ENCODE measurements at regions not wholly inside any gene's neighbourhood (a gene's known extent, or its start where the extent isn't known, plus 50 kb on each side); places are given as distances from the start of the nearest gene placed in this dataset.

- DNase-seq (ENCODE audit: insufficient read length, low spot score) (no peak), FAIRE-seq (no peak)
- no peak for TF ChIP-seq CTCF (IDR thresholded peaks at IDR 0.05; ENCODE audit: insufficient read depth, missing control alignments)
Measured at GRCh38 chr3:177475356-177475665, 278.0 kb upstream of the TBL1XR1 start.

GRCh38 chr3:177476495-177476894 lies 279.2 kb upstream of the TBL1XR1 start:
- TF ChIP-seq CTCF (IDR thresholded peaks at IDR 0.05; ENCODE audit: insufficient read depth, missing control alignments), result no peak
- FAIRE-seq, result no peak
- no peak for DNase-seq (ENCODE audit: insufficient read length, low spot score)

GRCh38 chr3:177476921-177477435 lies 279.7 kb upstream of the TBL1XR1 start:
- DNase-seq (ENCODE audit: insufficient read length, low spot score), result no peak
- TF ChIP-seq CTCF (IDR thresholded peaks at IDR 0.05; ENCODE audit: insufficient read depth, missing control alignments), result no peak
- FAIRE-seq, result no peak

DNA sequence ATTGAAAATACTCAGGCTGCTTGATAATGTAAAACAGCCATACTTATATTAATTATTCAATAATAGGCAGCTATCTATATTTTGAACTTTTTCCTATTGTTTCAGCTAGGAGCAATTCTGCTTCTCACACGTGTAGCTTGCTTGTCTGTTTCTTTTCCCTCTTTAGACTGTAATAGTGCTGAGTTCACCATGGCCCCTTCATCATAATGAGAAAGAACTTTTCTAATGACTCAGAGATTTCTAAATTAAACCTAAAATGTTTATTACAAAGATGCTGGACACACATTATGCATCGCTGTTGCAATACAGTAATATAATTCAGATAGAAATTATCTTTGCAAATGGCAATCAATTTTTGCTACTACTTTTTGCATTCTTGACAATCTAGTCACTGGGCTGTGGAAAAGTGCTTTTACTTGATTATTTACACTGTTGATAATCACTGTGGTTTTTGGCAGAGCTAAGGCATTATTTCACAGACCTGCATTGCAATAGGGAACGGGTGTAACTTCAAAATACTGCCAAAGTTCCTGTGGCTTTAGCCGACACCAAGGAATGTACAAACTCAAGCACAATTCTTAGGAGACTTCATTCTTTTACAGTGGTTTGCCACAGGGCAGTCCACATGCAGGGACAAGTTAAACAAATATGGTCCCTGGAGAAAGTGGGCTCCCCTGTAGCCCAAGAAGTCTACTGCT lies 281.0 kb upstream of the TBL1XR1 start:
- TF ChIP-seq CTCF (IDR thresholded peaks at IDR 0.05; ENCODE audit: insufficient read depth, missing control alignments), result no peak
- no peak for FAIRE-seq

DNA sequence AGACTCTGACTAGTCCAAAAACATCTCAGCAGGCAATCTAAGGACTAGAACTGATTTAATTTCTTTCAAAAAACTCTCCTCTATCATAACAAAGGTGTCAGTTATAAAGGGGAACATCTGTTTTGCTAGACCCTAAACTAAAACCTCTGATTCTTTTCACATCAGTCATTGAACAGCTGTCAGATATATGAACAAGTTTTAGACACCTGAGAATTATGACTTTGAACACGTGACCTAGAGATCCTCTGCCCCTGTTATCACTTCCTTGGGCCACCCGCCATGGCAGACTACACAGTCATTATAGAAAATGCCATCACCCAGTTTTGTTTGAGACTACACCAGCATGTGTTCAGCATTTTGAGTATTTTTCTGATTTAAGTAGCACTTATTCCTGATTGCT lies 282.3 kb upstream of the TBL1XR1 start:
- TF ChIP-seq CTCF (IDR thresholded peaks at IDR 0.05; ENCODE audit: insufficient read depth, missing control alignments), result no peak
- DNase-seq (ENCODE audit: insufficient read length, low spot score) (no peak), FAIRE-seq (no peak)

More for the DNA sequence above, 281.0 kb upstream of the TBL1XR1 start:
- no peak for DNase-seq (ENCODE audit: insufficient read length, low spot score)

DNA sequence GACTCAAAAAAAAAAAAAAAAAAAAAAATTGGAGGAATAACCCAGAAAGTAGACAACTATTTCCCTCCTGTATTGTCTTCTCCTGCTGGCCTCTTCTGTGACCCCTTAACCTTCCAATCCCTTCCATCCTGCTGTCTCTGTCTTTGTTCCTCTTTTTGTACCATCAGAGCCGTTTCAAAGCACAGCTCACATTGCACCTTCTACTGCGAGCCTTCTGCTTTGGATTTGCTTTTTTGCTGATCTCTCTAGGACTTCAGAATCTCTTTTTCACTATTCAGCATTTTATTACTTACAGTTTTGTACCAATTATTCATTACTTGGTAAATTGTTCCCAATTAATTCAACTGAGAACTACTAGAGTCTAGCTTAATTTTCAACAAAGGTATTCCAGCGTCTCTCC lies 284.0 kb upstream of the TBL1XR1 start:
- FAIRE-seq (no peak), DNase-seq (ENCODE audit: insufficient read length, low spot score) (no peak)
- TF ChIP-seq CTCF (IDR thresholded peaks at IDR 0.05; ENCODE audit: insufficient read depth, missing control alignments), result no peak

GRCh38 chr3:177482048-177482691 lies 284.9 kb upstream of the TBL1XR1 start:
- FAIRE-seq (no peak), DNase-seq (ENCODE audit: insufficient read length, low spot score) (no peak)
- no peak for TF ChIP-seq CTCF (IDR thresholded peaks at IDR 0.05; ENCODE audit: insufficient read depth, missing control alignments)
